ENCODE measurements at regions not wholly inside any gene's neighbourhood (a gene's known extent, or its start where the extent isn't known, plus 50 kb on each side); places are given as distances from the start of the nearest gene placed in this dataset.

DNA sequence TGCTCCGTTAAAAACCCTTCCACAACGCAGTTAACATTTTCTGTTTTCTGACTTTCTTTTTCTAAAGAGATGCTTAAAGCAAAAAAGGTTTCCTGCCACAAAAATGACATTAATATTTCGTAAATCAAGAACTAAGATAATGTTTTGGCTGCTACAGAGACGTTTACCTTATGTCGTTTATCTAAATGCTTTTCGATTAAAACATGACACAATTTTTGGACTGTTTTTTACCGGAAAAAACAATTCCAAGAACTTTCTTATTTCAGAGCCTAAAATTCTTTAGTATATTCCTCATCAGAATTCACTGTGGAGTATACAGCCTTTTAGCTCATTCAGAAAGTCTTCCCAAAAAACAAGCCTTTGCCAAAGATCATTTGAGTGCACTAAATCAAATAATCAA is 278.0 kb upstream of the TCF4 start:
- Histone ChIP-seq H3K27ac (no peak overlapping the region), H3K27me3 (no peaks in the 10 kb centered on the region), H3K36me3 (no peaks in the 10 kb centered on the region), H3K4me3 (no peak overlapping the region), H3K4me1 (no peaks in the 10 kb centered on the region), H3K9me3 (no peaks in the 10 kb centered on the region)
- DNase-seq, result no peak
- ATAC-seq, result no peak
- intact Hi-C loops (cut with DNase I), result no loop called here
- TF ChIP-seq, protein P1, sequence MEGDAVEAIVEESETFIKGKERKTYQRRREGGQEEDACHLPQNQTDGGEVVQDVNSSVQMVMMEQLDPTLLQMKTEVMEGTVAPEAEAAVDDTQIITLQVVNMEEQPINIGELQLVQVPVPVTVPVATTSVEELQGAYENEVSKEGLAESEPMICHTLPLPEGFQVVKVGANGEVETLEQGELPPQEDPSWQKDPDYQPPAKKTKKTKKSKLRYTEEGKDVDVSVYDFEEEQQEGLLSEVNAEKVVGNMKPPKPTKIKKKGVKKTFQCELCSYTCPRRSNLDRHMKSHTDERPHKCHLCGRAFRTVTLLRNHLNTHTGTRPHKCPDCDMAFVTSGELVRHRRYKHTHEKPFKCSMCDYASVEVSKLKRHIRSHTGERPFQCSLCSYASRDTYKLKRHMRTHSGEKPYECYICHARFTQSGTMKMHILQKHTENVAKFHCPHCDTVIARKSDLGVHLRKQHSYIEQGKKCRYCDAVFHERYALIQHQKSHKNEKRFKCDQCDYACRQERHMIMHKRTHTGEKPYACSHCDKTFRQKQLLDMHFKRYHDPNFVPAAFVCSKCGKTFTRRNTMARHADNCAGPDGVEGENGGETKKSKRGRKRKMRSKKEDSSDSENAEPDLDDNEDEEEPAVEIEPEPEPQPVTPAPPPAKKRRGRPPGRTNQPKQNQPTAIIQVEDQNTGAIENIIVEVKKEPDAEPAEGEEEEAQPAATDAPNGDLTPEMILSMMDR (IDR thresholded peaks at IDR 0.05), result no peak

DNA sequence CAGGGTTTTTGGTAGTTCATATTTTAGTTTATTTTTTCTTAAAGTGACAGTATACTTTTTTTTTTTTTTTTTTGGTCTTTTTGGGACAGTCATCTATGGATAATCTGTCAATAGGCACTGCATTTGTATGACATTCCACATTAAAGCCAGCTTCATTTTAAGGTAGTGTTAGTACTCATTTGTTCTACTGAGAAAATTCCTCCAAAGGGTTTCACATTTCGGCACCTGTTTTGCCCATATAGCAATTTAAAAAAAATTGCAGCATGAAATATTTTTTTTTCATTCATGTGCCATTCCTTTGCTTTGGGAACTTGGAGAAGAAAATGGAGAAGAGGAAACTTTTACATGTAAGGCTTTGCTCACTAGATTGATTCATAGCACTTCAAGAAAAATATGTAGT is 276.3 kb upstream of the TCF4 start:
- Histone ChIP-seq H3K36me3 (no peaks in the 10 kb centered on the region), H3K27ac (no peak overlapping the region), H3K4me3 (no peak overlapping the region), H3K27me3 (no peaks in the 10 kb centered on the region), H3K9me3 (no peaks in the 10 kb centered on the region), H3K4me1 (no peaks in the 10 kb centered on the region)
- intact Hi-C loops (cut with DNase I), result no loop called here
- DNase-seq, result no peak
- no peak for ATAC-seq
- TF ChIP-seq, protein P1 (IDR thresholded peaks at IDR 0.05), result no peak

DNA sequence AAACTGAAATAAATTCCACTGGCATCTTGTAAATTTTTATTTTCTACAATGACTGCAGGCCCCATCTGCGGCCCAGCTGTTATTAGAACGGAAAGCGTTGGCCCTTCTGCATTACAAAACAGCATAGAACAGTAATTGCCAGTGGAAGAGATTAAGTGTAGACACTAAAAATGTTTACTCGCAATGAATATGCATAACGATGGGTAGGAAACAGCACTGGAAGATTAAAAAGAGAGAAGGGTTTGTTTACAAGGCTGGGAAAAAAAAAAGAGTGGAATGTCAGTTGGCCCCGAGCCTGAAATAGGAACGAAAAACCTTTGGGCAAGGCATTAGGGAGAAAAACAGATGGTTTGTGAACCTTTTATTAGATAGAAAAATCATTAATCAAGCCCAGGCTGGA is 275.9 kb upstream of the TCF4 start:
- ATAC-seq (no peak), DNase-seq (peak in 2 of 4 donors; percentile 75 to 84)
- Histone ChIP-seq H3K4me3 (no peak overlapping the region), H3K27me3 (no peaks in the 10 kb centered on the region), H3K4me1 (no peaks in the 10 kb centered on the region), H3K9me3 (no peaks in the 10 kb centered on the region), H3K36me3 (no peaks in the 10 kb centered on the region), H3K27ac (no peak overlapping the region)
- intact Hi-C loops (cut with DNase I), result no loop called here
- TF ChIP-seq, protein P1 (IDR thresholded peaks at IDR 0.05), result no peak

DNA sequence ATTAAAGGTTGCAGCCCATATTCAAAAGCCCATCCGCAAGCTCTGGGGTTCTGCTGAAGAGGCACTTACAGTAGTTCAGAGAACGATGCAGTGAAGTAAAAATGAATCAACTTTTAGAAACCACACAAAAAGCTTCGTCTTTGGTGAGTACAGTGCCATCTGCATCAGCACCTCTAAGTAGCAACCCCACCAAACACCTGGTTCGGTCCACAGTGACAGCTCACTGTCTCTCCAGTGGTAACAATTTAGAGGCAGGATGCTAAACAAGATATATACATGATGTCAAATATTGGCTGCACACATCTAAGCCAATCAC is 275.4 kb upstream of the TCF4 start:
- H3K4me3 ChIP-seq, result no peak overlapping the region
- TF ChIP-seq, protein P1 (IDR thresholded peaks at IDR 0.05), result no peak
- H3K4me1 ChIP-seq, result no peaks in the 10 kb centered on the region
- no peak for DNase-seq
- H3K36me3 ChIP-seq, result no peaks in the 10 kb centered on the region
- ATAC-seq, result no peak
- intact Hi-C loops (cut with DNase I), result no loop called here
- no peak overlapping the region for H3K27ac ChIP-seq
- H3K9me3 ChIP-seq, result no peaks in the 10 kb centered on the region
- H3K27me3 ChIP-seq, result no peaks in the 10 kb centered on the region

DNA sequence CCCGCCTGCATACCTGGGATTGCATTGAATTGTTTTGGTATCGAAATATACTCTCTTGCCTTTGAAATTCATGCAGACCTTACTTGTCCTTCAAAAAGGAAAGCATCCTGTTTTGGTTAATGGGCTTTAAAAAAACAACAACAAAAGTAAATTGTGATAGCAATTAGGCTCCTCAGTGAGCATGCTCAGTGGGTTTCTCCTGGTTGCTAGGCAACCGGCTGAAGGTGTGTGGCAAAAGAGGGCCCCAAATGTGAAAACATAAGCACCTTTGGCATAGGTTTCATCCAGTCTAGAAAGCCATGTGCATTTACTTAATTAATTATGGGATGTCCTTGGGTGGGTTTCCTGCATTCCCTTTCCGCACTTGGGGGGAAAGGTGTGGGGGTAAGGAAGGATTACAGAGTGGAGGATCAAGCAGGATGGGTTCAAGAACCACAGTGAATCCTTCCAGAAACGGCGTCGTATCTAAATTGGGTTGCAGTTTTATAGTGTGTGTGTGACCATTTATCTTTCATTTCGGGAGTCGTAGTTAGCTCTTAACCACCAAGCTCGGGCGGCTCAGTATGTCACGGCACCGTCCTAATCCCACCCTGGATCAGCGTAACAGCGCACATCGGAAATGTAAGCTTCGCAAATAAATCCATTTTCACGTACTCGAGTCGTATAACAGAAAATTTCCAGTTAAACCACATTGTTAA is 274.9 kb upstream of the TCF4 start:
- no peak for DNase-seq
- H3K27me3 ChIP-seq, result no peaks in the 10 kb centered on the region
- H3K4me1 ChIP-seq, result no peaks in the 10 kb centered on the region
- H3K4me3 ChIP-seq, result no peak overlapping the region
- ATAC-seq, result no peak
- intact Hi-C loops (cut with DNase I), result no loop called here
- no peak overlapping the region for H3K27ac ChIP-seq
- H3K9me3 ChIP-seq, result no peaks in the 10 kb centered on the region
- TF ChIP-seq, protein P1 (IDR thresholded peaks at IDR 0.05), result no peak
- no peaks in the 10 kb centered on the region for H3K36me3 ChIP-seq
